ENCODE measurements at regions not wholly inside any gene's neighbourhood (a gene's known extent, or its start where the extent isn't known, plus 50 kb on each side); places are given as distances from the start of the nearest gene placed in this dataset.

DNA sequence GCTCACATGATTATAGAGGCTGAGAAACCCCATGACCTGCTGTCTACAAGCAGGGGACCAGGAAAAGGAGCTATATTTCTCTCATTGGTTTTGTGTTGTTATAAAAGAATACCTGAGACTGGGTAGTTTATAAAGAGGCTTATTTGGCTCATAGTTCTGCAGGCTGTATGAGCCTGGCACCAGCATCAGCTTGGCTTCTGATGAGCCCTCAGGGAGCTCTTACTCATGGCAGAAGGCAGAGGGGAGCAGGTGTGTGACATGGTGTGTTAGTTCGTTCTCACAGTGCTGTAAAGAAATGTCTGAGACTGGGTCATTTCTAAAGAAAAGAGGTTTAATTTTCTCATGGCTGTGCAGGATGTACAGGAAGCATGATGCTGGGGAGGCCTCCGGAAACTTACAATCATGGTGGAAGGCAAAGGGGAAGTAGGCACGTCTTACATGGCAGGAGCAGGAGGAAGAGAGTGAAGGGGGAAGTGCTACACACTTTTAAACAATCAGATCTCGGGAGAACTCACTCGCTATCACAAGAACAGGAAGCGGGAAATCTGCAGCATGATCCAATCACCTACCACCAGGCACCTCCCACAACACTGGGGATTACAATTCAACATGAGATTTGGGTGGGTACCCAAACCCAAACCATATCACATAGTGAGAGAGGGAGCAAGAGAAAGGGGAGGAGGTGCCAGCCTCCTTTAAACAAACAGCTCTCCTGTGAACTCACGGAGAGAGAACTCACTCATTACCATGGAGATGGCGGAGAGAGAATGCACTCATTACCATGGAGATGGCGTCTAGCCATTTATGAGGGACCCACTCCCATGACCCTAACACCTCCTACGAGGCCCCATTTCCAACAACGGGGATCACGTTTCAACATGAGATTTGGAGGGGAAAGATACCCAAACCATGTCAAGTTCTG, 133.4 kb downstream of the JCAD start:
- DNase-seq (ENCODE audit: low spot score): no peak

DNA sequence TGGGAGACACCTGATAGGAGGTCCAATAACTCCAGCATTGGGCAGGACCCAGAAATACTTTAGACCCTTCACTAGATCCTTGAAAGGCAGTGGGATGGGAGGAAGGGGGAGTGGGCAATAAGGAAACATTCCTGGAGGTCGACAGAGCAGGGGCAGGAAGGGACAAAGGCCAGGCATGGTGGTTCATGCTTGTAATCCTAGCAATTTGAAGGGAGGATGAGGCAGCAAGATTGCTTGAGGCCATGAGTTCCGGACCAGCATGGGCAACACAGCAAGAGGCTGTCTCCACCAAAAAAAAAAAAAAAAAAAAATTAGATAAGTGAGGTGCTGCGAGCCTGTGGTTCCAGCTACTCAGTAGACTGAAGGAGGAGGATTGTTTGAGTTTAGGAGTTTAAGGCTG, 134.9 kb downstream of the JCAD start:
- no peak for DNase-seq (ENCODE audit: low spot score)

DNA sequence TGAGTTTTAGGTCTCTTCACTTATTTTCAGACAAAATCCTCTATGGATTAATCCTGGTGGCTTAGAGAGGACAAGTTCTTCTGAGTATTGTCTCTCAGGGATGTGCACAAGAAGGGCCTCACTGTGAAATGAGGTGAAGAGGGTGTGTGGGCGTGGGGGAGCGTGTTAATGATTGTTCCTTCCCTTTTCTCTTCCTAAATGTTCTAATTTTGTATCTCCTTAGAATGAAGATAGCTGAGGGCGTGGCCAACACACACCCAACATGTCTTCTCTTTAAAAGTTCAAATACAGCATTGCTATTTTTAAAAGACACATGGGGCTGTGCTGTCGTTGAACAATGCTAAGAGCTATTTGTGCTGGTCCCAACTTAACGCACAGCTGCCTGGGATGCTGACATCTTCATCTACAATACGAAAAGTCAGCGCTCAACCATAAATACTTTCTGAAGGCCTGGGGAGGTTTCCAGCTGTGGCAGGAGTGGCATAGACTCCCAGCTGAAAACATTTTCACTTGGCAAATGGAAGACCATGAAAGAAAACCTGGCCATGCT, 135.9 kb downstream of the JCAD start:
- no peak for DNase-seq (ENCODE audit: low spot score)

- DNase-seq (ENCODE audit: low spot score): no peak
These were observed 136.5 kb downstream of the JCAD start for GRCh38 chr10:29922892-29923291.

GRCh38 chr10:29922226-29922625, 137.2 kb downstream of the JCAD start:
- no peak for DNase-seq (ENCODE audit: low spot score)

DNA sequence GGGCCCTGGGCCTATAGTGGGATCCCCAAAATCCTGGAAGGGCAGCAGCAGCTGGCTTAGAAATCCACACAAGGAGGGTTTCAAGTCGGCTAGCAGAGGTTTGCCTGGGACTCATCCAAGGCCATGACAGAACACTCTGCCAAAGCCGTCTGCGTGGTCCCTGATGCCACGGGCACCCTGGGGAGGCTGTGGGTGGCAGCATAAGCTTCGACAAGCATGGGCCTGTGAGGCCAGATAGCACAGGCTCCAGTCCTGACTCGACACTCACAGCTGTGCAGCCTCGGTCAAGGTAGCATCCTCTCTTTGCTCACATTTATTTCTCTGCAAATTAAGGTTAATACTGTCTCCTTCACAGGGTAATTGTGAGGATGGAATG, 138.3 kb downstream of the JCAD start:
- no peak for DNase-seq (ENCODE audit: low spot score)

- no peak for DNase-seq (ENCODE audit: low spot score)
These were observed 138.8 kb downstream of the JCAD start for GRCh38 chr10:29920408-29921070.

DNA sequence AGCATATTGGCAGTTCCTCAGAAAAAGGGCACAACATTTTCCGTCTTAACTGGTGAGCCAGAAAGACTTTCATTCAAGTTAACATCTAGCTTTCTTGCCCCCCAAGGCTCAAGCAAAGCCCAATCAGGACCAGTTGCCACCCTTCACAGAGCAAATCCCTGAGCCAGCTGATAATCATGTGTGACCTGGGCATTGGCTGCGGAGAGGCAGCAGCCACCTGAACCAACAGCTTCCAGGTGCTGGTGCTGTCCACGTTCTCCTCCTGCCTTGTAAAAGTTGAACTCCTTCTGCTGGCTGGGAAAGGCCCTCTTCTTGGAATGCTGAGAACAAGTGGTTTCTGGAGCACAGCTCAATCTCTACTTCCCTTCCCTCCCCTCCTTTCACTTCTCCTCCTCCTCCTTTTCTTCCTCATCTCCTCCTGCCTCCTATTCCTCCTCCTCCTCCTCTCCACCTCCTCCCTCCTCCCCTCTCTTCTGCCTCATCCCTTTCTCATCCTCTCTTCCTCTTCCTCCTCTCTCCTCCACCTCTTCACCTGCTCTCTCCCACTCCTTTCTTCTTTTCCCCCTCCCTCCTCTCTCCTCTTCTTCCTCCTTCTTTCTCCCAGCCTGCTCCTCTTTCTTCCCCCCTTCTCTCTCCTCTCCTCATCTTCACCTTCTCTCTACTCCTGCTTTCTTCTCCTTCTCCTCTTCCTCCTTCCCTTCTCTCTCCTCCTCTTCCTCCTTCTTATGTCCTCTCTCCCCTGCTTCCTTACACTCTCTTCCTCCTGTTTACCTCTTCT, 140.6 kb downstream of the JCAD start:
- DNase-seq (ENCODE audit: low spot score): no peak

- DNase-seq (ENCODE audit: low spot score): no peak
These were observed 142.1 kb downstream of the JCAD start for GRCh38 chr10:29917311-29917710.

DNA sequence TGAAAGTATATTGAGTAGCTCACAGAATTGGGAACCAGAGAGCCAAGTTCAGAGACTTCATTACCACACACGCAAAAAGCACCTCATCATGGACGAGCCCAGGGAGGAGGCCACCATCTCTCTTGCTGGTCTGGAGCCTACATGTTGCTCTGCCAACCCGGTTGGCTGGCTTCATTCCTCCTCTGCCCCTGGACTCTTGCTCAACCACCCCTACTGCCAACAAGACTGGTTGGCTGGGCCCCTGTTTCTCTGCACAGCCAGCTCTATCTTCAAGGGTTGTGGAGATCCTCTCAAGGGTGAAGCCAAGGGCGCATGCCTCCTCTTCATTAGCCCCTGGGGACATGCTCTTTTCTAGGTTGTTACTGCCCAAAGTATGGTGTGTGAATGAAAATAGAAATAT, 142.7 kb downstream of the JCAD start:
- DNase-seq (ENCODE audit: low spot score): no peak

DNA sequence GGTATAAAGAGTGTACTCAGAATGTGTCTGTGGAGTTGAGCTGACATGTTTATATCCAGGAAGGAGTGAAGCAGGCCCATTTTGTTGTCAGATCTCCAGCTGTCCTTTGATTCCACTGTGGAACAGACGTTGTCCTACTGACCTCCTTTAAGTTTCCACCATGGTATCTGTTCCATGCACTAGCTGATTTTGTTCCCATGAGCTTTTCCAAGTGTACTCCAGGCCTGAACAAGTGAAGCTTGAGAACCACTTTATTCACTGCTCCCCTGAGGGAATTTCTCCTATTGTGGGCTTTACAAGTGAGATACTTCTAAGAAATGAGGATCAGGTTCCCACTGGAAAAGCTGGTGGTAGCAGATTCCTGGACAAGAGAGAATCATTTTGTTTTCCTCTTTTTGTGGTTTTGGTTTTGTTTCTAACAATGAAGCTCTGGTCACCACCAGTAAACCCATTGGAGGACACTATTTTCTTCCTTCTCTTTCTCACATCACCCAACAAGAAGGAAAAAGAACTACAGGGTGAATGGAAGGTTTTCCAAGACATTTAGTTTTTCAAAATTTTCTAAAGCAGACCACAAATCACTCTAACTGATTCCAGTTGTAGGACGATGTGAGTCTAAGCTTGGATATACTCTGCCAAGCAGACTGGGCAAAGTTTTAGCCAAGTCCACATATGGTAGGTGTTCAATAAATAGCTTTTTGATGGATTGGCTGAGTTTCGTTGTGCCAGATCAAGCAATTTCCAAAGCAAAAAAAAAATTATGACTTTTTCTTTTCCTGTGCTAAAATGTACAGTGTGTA, 144.2 kb downstream of the JCAD start:
- no peak for DNase-seq (ENCODE audit: low spot score)

DNA sequence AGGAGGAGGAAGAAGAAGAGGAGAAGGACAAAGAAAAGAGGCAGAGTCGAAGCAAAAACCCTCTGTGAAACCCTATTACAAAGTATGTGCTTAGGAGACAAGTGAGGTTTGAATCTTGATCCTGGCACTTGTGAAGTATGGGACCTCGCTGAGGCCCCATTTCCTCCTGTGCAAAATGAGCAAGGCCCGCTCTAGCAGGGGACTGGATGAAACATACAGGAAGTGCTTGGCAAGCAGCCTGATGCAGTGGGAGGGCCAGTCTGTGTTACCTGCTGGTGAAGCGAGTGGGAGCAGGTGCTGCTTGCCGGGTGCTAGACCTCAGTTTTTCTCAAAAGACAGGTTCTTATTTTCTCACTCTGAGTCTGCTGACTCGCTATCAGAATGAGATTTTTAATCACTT, 150.4 kb downstream of the JCAD start:
- no peak for DNase-seq (ENCODE audit: low spot score)

GRCh38 chr10:29900865-29901264, 158.5 kb downstream of the JCAD start:
- DNase-seq (ENCODE audit: low spot score): no peak

- DNase-seq (ENCODE audit: low spot score): no peak
These were observed 161.2 kb downstream of the JCAD start for GRCh38 chr10:29897999-29898716.

DNA sequence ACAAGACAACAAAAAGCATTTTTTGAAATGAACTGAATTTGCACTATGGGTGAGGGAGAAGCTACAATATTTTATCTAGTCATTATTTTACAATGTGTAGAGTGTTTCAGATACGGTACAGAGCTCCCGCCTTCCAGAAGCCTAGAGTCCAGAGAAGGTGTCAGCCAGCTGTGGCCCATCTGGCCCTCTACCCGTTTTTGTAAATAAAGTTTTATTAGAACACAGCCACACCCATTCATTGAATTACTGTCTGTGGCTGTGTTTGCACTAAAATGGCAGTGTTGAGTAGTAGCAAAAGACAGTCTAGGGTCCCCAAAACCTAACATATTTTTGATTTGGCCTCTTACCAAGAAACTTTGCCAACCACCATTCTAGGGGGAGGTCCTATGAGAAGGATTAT, 162.0 kb downstream of the JCAD start:
- DNase-seq (ENCODE audit: low spot score): no peak

DNA sequence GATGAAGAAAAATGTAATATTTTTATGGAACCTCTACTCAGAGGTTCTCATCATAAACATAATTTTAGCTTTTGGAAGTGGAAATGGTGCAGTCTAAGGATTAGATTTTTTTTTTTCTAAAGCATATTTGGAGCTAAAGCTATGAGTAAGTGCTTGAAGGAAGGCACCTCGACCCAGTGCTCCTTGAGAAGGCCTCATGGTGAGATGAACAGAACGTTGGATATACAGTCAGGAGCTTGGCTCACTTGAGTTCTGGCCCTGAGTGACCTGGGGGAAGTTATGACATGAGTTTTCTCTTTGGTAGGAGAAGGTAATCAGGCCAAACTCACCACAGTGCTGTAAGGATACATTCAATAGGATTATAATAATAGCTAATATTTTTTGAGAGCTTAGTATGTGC, 163.3 kb downstream of the JCAD start:
- no peak for DNase-seq (ENCODE audit: low spot score)

- peak; percentile 78 for DNase-seq (ENCODE audit: low spot score)
These were observed 163.9 kb downstream of the JCAD start for GRCh38 chr10:29895456-29895855.

GRCh38 chr10:29888321-29888720, 171.1 kb downstream of the JCAD start:
- no peak for DNase-seq (ENCODE audit: low spot score)

GRCh38 chr10:29886299-29886698, 173.1 kb downstream of the JCAD start:
- no peak for DNase-seq (ENCODE audit: low spot score)

- no peak for DNase-seq (ENCODE audit: low spot score)
These were observed 176.2 kb downstream of the JCAD start for GRCh38 chr10:29883231-29883630.

DNA sequence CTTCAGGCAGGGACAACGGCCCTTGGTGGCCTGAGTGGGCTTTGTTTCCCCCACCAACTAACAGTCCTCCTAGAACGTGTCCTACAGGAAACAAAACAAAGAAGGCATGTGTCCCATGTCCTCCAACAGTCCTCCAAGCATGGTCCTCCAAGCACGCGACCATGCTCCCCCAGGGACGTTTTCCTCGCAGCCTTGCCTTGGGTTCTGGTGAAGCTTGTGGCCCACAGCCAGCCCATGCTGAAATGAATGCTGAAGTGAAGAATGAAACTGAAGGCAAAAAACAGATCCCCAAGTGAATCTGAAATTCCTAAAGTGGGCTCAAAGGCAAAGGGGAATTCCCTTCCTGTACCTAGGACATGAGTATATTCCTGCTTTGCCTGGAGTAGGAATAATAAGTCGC, 176.6 kb downstream of the JCAD start:
- DNase-seq (ENCODE audit: low spot score): no peak

Data from A172 (cell line).